Epithelial cell of esophagus (primary cell): ENCODE measurements at regions not wholly inside any gene's neighbourhood (a gene's known extent, or its start where the extent isn't known, plus 50 kb on each side); places are given as distances from the start of the nearest gene placed in this dataset.

Experiments used
- DNase-seq: peaks from one replicate; pipeline ENCODE4 v3.0.0; 2010; ENCODE audit warnings: low read depth
- H3K4me3 ChIP-seq: 2 replicates; pipeline ENCODE4 v1.5.1; 2011; ENCODE audit warnings: mild to moderate bottlenecking, low read length, control low read depth
- TF ChIP-seq, protein P1 (sequence below): IDR thresholded peaks from 2 replicates; pipeline ENCODE4 v1.5.1; 2011; ENCODE audit warnings: low read depth, mild to moderate bottlenecking, low read length, control low read depth, inconsistent platforms; ENCODE audit not compliant: insufficient read depth; ENCODE audit errors: missing control alignments

DNA sequence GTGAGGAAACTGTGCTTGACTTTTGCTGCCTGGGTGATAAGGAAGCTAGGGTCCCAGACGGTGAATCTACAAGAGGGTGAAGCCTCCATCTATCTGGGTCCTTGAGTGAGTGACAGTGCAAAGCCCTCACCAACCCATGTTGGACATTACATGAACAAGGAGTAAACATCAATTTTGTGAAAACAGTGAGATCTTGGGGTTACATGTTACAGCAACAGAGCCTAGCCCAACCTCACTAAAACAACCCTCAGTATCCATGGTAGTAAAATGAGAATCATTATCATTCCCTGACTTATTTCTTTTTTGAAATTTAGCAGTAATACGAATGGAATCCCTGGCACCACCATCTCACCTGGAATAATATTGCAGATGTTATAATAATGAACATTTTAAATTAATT is 103.4 kb downstream of the TSN start:
- DNase-seq, result no peak
- H3K4me3 ChIP-seq, result no peak overlapping the region
- TF ChIP-seq, protein P1, sequence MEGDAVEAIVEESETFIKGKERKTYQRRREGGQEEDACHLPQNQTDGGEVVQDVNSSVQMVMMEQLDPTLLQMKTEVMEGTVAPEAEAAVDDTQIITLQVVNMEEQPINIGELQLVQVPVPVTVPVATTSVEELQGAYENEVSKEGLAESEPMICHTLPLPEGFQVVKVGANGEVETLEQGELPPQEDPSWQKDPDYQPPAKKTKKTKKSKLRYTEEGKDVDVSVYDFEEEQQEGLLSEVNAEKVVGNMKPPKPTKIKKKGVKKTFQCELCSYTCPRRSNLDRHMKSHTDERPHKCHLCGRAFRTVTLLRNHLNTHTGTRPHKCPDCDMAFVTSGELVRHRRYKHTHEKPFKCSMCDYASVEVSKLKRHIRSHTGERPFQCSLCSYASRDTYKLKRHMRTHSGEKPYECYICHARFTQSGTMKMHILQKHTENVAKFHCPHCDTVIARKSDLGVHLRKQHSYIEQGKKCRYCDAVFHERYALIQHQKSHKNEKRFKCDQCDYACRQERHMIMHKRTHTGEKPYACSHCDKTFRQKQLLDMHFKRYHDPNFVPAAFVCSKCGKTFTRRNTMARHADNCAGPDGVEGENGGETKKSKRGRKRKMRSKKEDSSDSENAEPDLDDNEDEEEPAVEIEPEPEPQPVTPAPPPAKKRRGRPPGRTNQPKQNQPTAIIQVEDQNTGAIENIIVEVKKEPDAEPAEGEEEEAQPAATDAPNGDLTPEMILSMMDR, result no peak

GRCh38 chr2:121860033-121860757 is 104.7 kb downstream of the TSN start:
- TF ChIP-seq, protein P1, result no peak

DNA sequence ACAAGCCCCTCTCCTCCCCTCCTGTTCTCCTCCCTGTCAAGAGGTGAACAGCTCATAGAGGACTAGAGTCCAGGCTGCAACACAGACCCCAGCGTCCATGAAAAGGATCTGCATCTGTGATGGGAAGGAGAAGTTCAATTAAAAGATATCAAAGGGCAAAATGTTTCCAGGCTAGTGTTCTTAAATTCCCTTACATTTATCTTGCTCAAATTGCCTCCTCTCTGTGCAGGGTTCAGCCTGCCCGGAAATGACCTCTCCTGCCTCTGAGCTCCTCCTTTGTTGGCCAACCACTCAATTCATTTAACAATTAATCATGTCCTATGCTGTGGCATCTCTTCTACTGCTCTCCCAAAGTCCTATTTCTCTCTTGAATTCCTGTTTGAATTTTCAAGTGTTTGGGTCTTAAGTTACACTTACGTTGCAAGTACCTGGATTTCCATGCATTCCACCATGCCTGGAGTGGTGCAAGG is 105.3 kb downstream of the TSN start:
- TF ChIP-seq, protein P1, result no peak
- no peak overlapping the region for H3K4me3 ChIP-seq
- no peak for DNase-seq

More at GRCh38 chr2:121860033-121860757, 104.7 kb downstream of the TSN start:
- peak; percentile 78 for DNase-seq
- no peak overlapping the region for H3K4me3 ChIP-seq

DNA sequence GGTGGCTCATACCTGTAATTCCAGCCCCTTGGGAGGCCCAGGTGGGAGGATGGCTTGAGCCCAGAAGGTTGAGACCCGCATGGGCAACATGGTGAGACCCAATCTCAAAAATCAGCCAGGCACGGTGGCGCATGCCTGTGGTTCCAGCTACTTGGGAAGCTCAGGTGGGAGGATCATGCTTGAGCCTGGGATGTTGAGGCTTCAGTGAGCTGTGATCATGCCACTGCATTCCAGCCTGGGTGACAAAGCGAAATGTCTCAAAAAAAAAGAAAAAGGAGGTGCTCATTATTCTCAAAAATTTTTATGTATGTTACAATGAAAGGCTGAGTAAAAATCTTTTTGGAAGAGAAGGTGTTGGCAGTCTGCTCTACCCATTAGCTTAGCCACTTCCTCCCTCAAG is 106.8 kb downstream of the TSN start:
- TF ChIP-seq, protein P1, result no peak
- H3K4me3 ChIP-seq, result no peak overlapping the region
- no peak for DNase-seq

DNA sequence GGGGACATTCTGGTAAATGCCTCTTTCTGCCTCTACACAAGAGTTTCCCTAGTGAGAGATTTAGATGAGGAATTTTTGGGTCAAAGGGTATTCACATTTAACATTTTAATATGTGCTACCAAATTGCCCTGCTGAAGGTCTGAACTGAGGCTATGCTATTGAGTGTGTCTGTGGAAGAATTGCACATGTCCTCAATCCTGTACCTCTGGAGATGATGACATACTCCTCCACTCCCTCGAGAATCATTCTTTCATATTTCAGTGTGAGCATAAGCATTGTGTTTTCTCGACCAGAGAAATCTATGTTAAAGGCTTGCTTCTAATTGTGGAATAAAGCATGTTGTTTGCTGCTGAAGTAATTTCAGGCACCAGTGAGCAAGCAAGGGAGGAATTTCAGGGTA is 110.5 kb downstream of the TSN start:
- no peak for DNase-seq
- no peak overlapping the region for H3K4me3 ChIP-seq
- TF ChIP-seq, protein P1, result no peak

DNA sequence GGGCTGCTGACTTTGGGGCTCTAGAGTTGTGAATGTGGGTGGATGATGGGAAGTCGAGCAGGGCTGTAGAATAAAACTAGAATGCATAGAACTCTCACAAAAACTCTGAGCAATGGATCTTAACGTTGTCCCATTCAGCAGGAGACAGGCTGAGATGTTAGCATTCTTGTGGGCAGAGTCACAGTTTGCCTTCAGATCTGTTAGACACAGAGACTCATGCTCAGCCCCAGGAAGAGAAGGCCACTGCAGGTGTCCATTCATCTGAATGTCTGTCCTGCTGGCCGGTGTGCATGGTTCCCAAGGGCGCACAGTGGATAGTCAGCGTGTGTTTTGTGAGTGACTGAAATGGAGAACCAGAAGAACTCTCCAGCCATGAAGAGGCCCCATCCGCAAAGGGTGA is 111.3 kb downstream of the TSN start:
- no peak overlapping the region for H3K4me3 ChIP-seq
- TF ChIP-seq, protein P1, result no peak
- DNase-seq, result no peak

GRCh38 chr2:121868652-121869051 is 113.2 kb downstream of the TSN start:
- DNase-seq, result no peak
- TF ChIP-seq, protein P1, result no peak
- no peak overlapping the region for H3K4me3 ChIP-seq
